Upper lobe of left lung (tissue), 6 donors: ENCODE measurements at regions not wholly inside any gene's neighbourhood (a gene's known extent, or its start where the extent isn't known, plus 50 kb on each side); places are given as distances from the start of the nearest gene placed in this dataset.

ENCODE experiments used
- ATAC-seq, 2 donors: fragments of 200-7000 bp; cut with Tn5 transposase; one replicate each; pipeline ENCODE4 v1.9.1; 2022; ENCODE audit warnings: mild to moderate bottlenecking in 2 of 2, moderate library complexity in 2 of 2; ENCODE audit not compliant: low FRiP score in 2 of 2
- DNase-seq, 2 donors: peaks; one replicate each; pipeline ENCODE4 v3.0.0-alpha.2; 2019 to 2020
- H3K27ac ChIP-seq, 4 donors: fragments of 200-600 bp; sonication (generic); one replicate each; pipeline ENCODE4 v1.5.1; 2016 to 2019
- H3K27me3 ChIP-seq, 4 donors: fragments of 200-600 bp; sonication (generic); one replicate each; pipeline ENCODE4 v1.5.1; 2017 to 2019
- H3K36me3 ChIP-seq, 4 donors: fragments of 200-600 bp; sonication (generic); one replicate each; pipeline ENCODE4 v1.5.1; 2016 to 2019
- H3K4me1 ChIP-seq, 4 donors: fragments of 200-600 bp; sonication (generic); one replicate each; pipeline ENCODE4 v1.5.1; 2018 to 2019
- H3K4me3 ChIP-seq, 4 donors: fragments of 200-600 bp; sonication (generic); one replicate each; pipeline ENCODE4 v1.5.1; 2017 to 2019; ENCODE audit warnings: mild to moderate bottlenecking in 2 of 4, moderate library complexity in 1 of 4
- H3K9me3 ChIP-seq, 4 donors: fragments of 200-600 bp; sonication (generic); one replicate each; pipeline ENCODE4 v1.5.1; 2018 to 2019
- CTCF ChIP-seq, 6 experiments: fragments of 450-650 bp in 4 of 6; fragments of 200-600 bp in 2 of 6; sonication (generic) in 2 of 6; IDR thresholded peaks; one replicate each; pipeline ENCODE4 v1.5.1; 2016 to 2019; ENCODE audit warnings: antibody characterized with exemption in 6 of 6
- EP300 ChIP-seq, 4 donors: sonication (generic); formaldehyde crosslinking; IDR thresholded peaks; one replicate each; pipeline ENCODE4 v1.5.1; 2017; ENCODE audit warnings: antibody characterized with exemption in 4 of 4, control low read depth in 2 of 4
- POLR2A ChIP-seq, 4 donors: fragments of 450-650 bp; IDR thresholded peaks; one replicate each; pipeline ENCODE4 v1.5.1; 2016 to 2017; ENCODE audit warnings: antibody characterized with exemption in 4 of 4, mild to moderate bottlenecking in 2 of 4
- POLR2AphosphoS5 ChIP-seq, 2 donors: sonication (generic); formaldehyde crosslinking; IDR thresholded peaks; one replicate each; pipeline ENCODE4 v1.5.1; 2017; ENCODE audit warnings: antibody characterized with exemption in 2 of 2
- WGBS, 2 donors: methylation state at CpG; one replicate each; pipeline ENCODE4 v1.1.5; 2017 to 2018; 5-methylcytosine and 5-hydroxymethylcytosine counted together
- donor health status: DM: no; HTN: no; CAD: no; lungs with moderate emphysema.
- donor health status: DM: no; HTN: yes; CAD: no; lungs with severe emphysema.

DNA sequence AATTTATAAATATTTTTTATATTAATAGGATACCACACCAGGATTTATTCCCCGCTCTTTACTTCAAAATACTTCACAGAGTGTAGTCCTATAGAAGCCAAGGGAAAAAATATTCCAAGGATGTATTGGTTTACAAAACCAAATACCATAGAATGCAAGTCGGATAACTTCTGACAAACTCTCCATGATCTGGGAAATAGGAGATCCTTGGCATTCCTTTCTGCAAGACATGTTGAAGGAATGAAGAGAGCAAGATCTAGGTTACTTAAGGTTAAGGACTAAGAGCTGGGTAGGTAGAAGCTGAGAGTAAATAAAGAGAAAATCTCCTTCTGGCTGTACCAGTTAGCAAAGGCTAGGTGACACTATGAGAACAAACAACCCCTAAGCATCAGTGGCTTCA is 141.2 kb downstream of the LRATD1 start:
- no peak overlapping the region for H3K4me3 ChIP-seq
- ATAC-seq (no peak), DNase-seq (no peak)
- WGBS, 2 donors, result 71 to 77% methylated on average over 2 of the region's 2 CpGs
- H3K36me3 ChIP-seq, result no peaks in the 10 kb centered on the region
- TF ChIP-seq EP300 (IDR thresholded peaks at IDR 0.05), result no peak
- no peak for TF ChIP-seq CTCF (IDR thresholded peaks at IDR 0.05)
- TF ChIP-seq POLR2AphosphoS5 (IDR thresholded peaks at IDR 0.05), result no peak
- no peak for TF ChIP-seq POLR2A (IDR thresholded peaks at IDR 0.05)
- no peak overlapping the region for H3K27ac ChIP-seq
- no peaks in the 10 kb centered on the region for H3K27me3 ChIP-seq
- no peaks in the 10 kb centered on the region for H3K4me1 ChIP-seq
- H3K9me3 ChIP-seq, result no peaks in the 10 kb centered on the region

DNA sequence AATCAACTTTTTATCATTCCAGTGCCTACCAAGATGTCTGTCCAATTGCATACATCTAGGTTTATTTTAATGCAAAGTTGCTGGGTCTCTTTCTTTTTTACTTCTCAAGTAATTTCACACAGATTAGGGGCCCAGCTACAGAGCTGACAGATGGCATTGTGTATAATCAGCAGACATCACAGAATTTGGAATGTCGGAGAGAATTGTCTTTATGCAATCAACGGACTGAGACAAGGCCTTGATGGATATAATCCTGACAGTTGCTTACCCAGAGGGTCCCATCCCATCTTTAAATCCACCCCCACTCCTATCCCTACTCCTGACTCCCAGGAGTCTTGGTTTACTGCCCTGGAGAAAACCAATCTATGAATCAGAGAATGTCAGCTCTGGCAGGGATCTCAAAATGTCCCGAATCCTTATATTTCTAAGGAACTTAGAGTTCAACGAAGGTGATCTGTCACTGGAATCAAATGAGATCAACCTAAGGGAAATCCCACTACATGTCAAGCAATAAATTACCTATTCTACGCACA is 142.0 kb downstream of the LRATD1 start:
- no peak for TF ChIP-seq POLR2AphosphoS5 (IDR thresholded peaks at IDR 0.05)
- no peak for TF ChIP-seq CTCF (IDR thresholded peaks at IDR 0.05)
- no peak for TF ChIP-seq POLR2A (IDR thresholded peaks at IDR 0.05)
- no peak for TF ChIP-seq EP300 (IDR thresholded peaks at IDR 0.05)
- no peaks in the 10 kb centered on the region for H3K9me3 ChIP-seq
- ATAC-seq, result no peak
- WGBS, 2 donors, result 75 to 84% methylated on average over 5 of the region's 5 CpGs
- H3K27me3 ChIP-seq, result no peaks in the 10 kb centered on the region
- no peak for DNase-seq
- H3K36me3 ChIP-seq, result no peaks in the 10 kb centered on the region
- no peaks in the 10 kb centered on the region for H3K4me1 ChIP-seq
- H3K4me3 ChIP-seq, result no peak overlapping the region
- no peak overlapping the region for H3K27ac ChIP-seq

- Histone ChIP-seq H3K4me3 (no peak overlapping the region), H3K9me3 (no peaks in the 10 kb centered on the region), H3K36me3 (no peaks in the 10 kb centered on the region), H3K27me3 (no peaks in the 10 kb centered on the region), H3K4me1 (no peaks in the 10 kb centered on the region), H3K27ac (no peak overlapping the region)
- ATAC-seq (no peak), DNase-seq (no peak)
- TF ChIP-seq EP300 (IDR thresholded peaks at IDR 0.05), result no peak
- TF ChIP-seq POLR2A (IDR thresholded peaks at IDR 0.05), result no peak
- no peak for TF ChIP-seq POLR2AphosphoS5 (IDR thresholded peaks at IDR 0.05)
- no peak for TF ChIP-seq CTCF (IDR thresholded peaks at IDR 0.05)
- WGBS, 2 donors, result 38 to 47% methylated on average over 1 of the region's 1 CpG
These were observed 143.7 kb downstream of the LRATD1 start for GRCh38 chr2:14776216-14776615.

DNA sequence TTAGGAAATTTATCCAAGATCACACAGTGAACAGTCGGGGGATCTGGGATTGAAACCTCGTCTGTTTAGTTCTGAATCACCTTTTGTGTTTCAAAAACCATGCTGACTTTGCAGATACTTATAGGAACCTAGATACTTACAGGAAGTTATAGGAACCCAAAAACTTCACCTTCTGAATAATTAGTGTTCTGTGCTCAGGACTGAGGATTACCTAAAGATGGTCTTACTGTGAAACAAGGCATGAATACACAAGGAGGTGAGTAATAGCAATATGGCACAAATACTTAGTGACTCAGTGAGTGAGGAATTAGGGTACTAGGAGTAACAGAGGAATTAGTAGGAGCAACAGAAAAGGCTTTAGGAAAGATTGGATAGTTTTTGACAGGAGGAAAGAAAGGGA is 145.5 kb downstream of the LRATD1 start:
- H3K4me1 ChIP-seq, result no peaks in the 10 kb centered on the region
- no peak for TF ChIP-seq EP300 (IDR thresholded peaks at IDR 0.05)
- TF ChIP-seq POLR2A (IDR thresholded peaks at IDR 0.05), result no peak
- TF ChIP-seq CTCF (IDR thresholded peaks at IDR 0.05), result no peak
- TF ChIP-seq POLR2AphosphoS5 (IDR thresholded peaks at IDR 0.05), result no peak
- H3K4me3 ChIP-seq, result no peak overlapping the region
- H3K27me3 ChIP-seq, result no peaks in the 10 kb centered on the region
- no peaks in the 10 kb centered on the region for H3K36me3 ChIP-seq
- no peak overlapping the region for H3K27ac ChIP-seq
- peaks cover 0 to 3% (median 0%) of the 10 kb centered on the region in 4 donors for H3K9me3 ChIP-seq
- WGBS, 2 donors, result 84 to 86% methylated on average over 2 of the region's 2 CpGs
- DNase-seq (no peak), ATAC-seq (no peak)

DNA sequence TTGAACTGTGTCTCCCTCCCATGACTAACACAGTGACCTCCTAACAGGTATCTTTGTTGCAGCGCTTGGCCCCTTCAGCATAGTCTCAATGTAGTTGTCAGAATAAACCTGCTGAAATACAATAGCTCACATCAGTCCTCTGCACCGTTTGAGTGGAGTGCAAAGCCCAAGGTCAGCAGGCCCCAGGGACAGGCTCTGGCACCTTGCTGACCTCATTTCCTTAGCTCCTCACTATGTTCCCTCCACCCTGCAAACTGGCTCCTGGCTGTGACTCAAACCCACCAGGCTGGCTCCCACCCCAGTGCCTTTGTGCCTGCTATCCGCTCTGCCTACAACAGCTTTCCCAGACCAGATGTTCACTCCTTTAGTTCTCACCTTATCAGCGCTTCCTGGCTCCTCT is 146.7 kb downstream of the LRATD1 start:
- 72 to 86% methylated on average over 4 of the region's 4 CpGs for WGBS, 2 donors
- DNase-seq, result no peak

More for the DNA sequence above, 146.7 kb downstream of the LRATD1 start:
- Histone ChIP-seq H3K36me3 (no peaks in the 10 kb centered on the region), H3K4me3 (no peak overlapping the region), H3K27me3 (no peaks in the 10 kb centered on the region), H3K9me3 (peaks cover 0 to 3% (median 0%) of the 10 kb centered on the region in 4 donors), H3K27ac (no peak overlapping the region), H3K4me1 (no peaks in the 10 kb centered on the region)
- TF ChIP-seq POLR2A (IDR thresholded peaks at IDR 0.05), result no peak
- no peak for TF ChIP-seq EP300 (IDR thresholded peaks at IDR 0.05)
- TF ChIP-seq POLR2AphosphoS5 (IDR thresholded peaks at IDR 0.05), result no peak
- TF ChIP-seq CTCF (IDR thresholded peaks at IDR 0.05), result no peak
- ATAC-seq, result no peak
